ENCODE measurements at regions not wholly inside any gene's neighbourhood (a gene's known extent, or its start where the extent isn't known, plus 50 kb on each side); places are given as distances from the start of the nearest gene placed in this dataset.

GRCh38 chr12:131404705-131405104 is 306.2 kb upstream of the SFSWAP start:
- H3K27ac ChIP-seq (ENCODE audit: low read depth, low read length) = no peak overlapping the region
- ChIA-PET POLR2A (ENCODE audit: partially characterized antibody) (no interaction called here), CTCF (ENCODE audit: partially characterized antibody) (no interaction called here)
- TF ChIP-seq SRF (IDR thresholded peaks at IDR 0.05; ENCODE audit: low read depth, low read length) (no peak), RNF2 (IDR thresholded peaks at IDR 0.05; ENCODE audit: borderline replicate concordance, low read depth, low read length, missing control alignments, poor library complexity, severe bottlenecking) (no peak), CHD2 (IDR thresholded peaks at IDR 0.05; ENCODE audit: low read length) (no peak), HDAC6 (IDR thresholded peaks at IDR 0.05; ENCODE audit: low read depth, low read length) (no peak), TBP (IDR thresholded peaks at IDR 0.05; ENCODE audit: low read depth, low read length) (no peak), SIX5 (IDR thresholded peaks at IDR 0.05; ENCODE audit: low read depth, low read length) (no peak), GTF2F1 (IDR thresholded peaks at IDR 0.05; ENCODE audit: borderline replicate concordance, low read depth, low read length) (no peak), RAD21 (IDR thresholded peaks at IDR 0.05 in 1 of 2, conservative IDR thresholded peaks at IDR 0.05 in 1 of 2; ENCODE audit: low read depth in 2 of 2, low read length in 2 of 2) (no peak), MAX (IDR thresholded peaks at IDR 0.05) (no peak), BCL11A (IDR thresholded peaks at IDR 0.05; ENCODE audit: low read depth in 2 of 2, low read length in 2 of 2) (no peak), EP300 (IDR thresholded peaks at IDR 0.05; ENCODE audit: borderline replicate concordance in 1 of 2, low read depth in 2 of 2, low read length in 2 of 2) (no peak), CBX5 (IDR thresholded peaks at IDR 0.05; ENCODE audit: low read depth, low read length) (no peak)

More at GRCh38 chr12:131404705-131405104, 306.2 kb upstream of the SFSWAP start:
- DNase-seq (ENCODE audit: low read depth in 1 of 2, low spot score in 2 of 2) = no peak
- Histone ChIP-seq H3K4ac (replicated peaks; ENCODE audit: insufficient read length, low read depth, low read length) (no peak overlapping the region), H3K36me3 (ENCODE audit: control insufficient read depth in 2 of 4, insufficient read depth in 4 of 4, low read length in 3 of 4) (no peaks in the 10 kb centered on the region), H3K9me3 (ENCODE audit: insufficient read depth in 2 of 2, low read depth in 1 of 2, low read length in 1 of 2) (peaks cover 4 to 5% of the 10 kb centered on the region in 2 experiments; a peak in 2 of 4 replicates), H4K5ac (ENCODE audit: insufficient read length, low read depth, low read length) (no peak overlapping the region), H4K91ac (replicated peaks; ENCODE audit: insufficient read length, low read length) (no peak overlapping the region), H3K4me3 (ENCODE audit: extremely low read depth in 1 of 4, insufficient read depth in 2 of 4, low read depth in 3 of 4, low read length in 4 of 4) (no peak overlapping the region), H3K14ac (ENCODE audit: insufficient read length) (no peak overlapping the region), H3K4me1 (replicated peaks in 1 of 4; ENCODE audit: control insufficient read depth in 3 of 4, insufficient read depth in 4 of 4, low read length in 3 of 4) (no peaks in the 10 kb centered on the region), H3K9ac (replicated peaks in 1 of 4; ENCODE audit: extremely low read depth in 1 of 4, low read depth in 3 of 4, low read length in 3 of 4) (no peak overlapping the region), H3K27me3 (replicated peaks in 1 of 4; ENCODE audit: control insufficient read depth in 3 of 4, extremely low read depth in 1 of 4, insufficient read depth in 3 of 4, low read length in 3 of 4) (no peaks in the 10 kb centered on the region; a peak in 2 of 7 replicates), H3K79me2 (ENCODE audit: control insufficient read depth in 1 of 2, insufficient read depth in 2 of 2, low read length in 2 of 2) (no peaks in the 10 kb centered on the region), H2AK5ac (ENCODE audit: low read depth, low read length) (no peak overlapping the region), H2BK12ac (ENCODE audit: low read depth, low read length) (no peak overlapping the region), H2BK120ac (replicated peaks; ENCODE audit: low read depth, low read length) (no peak overlapping the region), H3K56ac (replicated peaks; ENCODE audit: insufficient read length, low read depth, low read length) (peak overlapping the region; percentile 59), H3K18ac (ENCODE audit: extremely low read depth, low read length) (no peak overlapping the region), H3K23me2 (ENCODE audit: low read depth, low read length) (peaks cover 17% of the 10 kb centered on the region; the same call in 1 of the 2 replicates), H2BK15ac (ENCODE audit: low read length) (no peak overlapping the region), H2AFZ (ENCODE audit: low read length) (no peak overlapping the region), H3K4me2 (ENCODE audit: insufficient read depth in 1 of 2, low read depth in 2 of 2, low read length in 2 of 2) (no peak overlapping the region), H4K20me1 (replicated peaks in 1 of 2; ENCODE audit: control insufficient read depth in 1 of 2, insufficient read depth in 2 of 2, low read length in 2 of 2) (peaks cover 0 to 5% of the 10 kb centered on the region in 2 experiments), H4K8ac (ENCODE audit: extremely low read depth, insufficient read depth, low read length) (no peak overlapping the region), H3K79me1 (ENCODE audit: low read depth, low read length) (no peaks in the 10 kb centered on the region), H2BK5ac (ENCODE audit: low read depth, low read length) (no peak overlapping the region), H3K23ac (ENCODE audit: insufficient read length) (no peak overlapping the region), H2BK20ac (ENCODE audit: low read length) (no peak overlapping the region)
- WGBS, 2 experiments (ENCODE audit: extremely low coverage in 1 of 2, insufficient coverage in 1 of 2, insufficient read length in 1 of 2, insufficient replicate concordance in 2 of 2, low coverage in 1 of 2, low lambda C conversion rate in 2 of 2, missing lambda C conversion rate in 1 of 2) = 87 to 100% methylated on average over 2 to 3 of the region's 3 CpGs
- no peak for FAIRE-seq

Data from H1 (cell line).